ENCODE measurements at regions not wholly inside any gene's neighbourhood (a gene's known extent, or its start where the extent isn't known, plus 50 kb on each side); places are given as distances from the start of the nearest gene placed in this dataset.
"Not testable (repeated sequence)": the region's sequence is repeated elsewhere in the genome, so short reads cannot be mapped to it uniquely, and the experiment has no call there.

GRCh38 chr3:159346271-159346903 lies 544.5 kb downstream of the MFSD1 start:
- DNase-seq (ENCODE audit: low read depth), result no peak

DNA sequence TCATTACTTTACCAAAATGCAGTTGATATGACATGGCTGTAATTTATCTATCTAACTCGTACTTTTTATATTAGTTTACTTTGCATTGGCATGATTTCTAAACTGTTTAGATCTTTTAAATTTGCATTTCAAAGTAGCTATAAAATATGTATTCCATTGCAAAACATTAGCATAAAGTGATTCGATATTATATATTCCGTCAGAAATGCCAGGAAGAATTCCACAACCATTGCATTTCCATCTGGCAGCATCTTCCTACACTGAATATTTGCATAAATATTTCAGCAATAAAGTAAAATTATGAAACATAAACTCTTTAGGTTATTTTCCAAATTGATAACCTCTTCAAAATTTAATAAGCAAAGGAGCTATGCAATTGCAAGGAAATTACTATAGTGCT lies 546.6 kb downstream of the MFSD1 start:
- DNase-seq (ENCODE audit: low read depth), result no peak

DNA sequence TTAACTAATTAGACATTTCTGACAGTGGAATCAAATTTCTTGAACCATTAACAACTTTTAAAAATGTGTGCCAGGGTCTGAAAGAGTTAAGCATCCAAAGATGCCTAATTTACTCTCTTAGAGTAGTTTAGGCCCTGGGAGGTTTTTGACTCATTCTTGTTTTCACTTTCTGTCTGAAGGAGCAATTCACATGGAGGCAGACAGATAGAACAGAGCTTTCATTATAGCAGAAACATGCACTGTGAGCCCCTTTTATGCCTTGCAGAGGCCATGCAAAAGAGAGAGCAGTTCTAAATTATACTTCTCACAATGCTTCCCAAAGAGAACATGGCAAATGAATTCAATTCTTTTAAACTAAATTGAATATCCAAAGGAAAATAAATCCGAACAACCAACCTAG lies 554.8 kb downstream of the MFSD1 start:
- no peak for DNase-seq (ENCODE audit: low read depth)

DNA sequence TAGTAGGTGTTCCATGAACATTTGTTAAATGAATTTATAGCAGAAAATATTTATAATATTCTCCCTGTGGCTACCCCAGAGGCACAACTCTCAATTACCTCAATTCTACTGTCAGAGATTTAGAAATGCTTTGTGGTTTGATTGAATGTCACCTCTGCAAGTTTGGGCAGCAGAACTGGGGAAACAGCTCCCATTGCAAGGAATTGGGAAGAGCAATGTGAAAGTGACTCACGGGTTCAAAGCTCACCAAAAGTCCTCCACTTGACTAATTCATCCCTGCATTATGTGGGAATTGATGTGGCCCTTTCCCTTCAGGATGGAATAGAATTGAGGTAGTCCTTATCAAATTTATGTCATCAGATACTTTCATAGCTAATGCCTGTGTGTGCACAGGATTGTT lies 562.7 kb downstream of the MFSD1 start:
- DNase-seq (ENCODE audit: low read depth), result no peak

GRCh38 chr3:159366476-159366875 lies 564.6 kb downstream of the MFSD1 start:
- no peak for DNase-seq (ENCODE audit: low read depth)

- no peak for DNase-seq (ENCODE audit: low read depth)
Observed at GRCh38 chr3:159371961-159372360, 570.1 kb downstream of the MFSD1 start.

DNA sequence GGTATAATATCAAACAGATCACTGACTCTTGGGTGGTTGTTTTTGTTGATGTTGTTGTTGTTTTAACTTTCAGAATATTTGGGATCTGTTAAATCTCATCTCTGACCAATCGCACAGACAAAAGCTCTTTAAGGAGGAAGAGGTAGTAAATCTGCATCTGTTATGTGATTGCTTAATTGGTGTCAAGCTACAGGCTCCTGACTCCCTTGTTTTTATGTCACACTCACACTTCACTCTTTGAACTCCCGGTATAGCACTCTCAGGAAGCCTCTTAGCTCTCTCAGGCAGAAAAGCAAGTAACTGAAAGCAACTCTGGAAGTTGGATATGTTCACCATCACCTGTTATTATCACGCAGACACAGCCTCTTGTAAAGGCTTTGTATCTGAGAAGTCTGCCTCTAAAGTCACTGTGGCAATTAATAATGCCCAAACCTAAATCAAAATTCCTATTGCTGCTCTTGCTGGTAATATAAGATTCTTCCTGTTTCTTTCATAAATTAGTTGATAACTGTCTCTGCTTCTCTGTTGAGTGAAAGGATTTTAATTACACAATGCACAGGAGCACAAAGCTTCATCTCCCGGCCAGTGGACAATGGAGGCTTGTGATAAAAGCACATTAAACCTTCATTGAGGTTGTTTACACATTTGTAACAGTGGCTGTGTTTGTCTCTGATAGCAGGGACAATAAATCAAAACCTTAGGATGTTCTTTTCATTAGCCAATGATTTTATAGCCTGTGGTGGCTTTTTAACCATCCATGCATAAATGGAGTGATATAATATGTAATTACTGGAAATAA lies 576.7 kb downstream of the MFSD1 start:
- DNase-seq (ENCODE audit: low read depth), result no peak

- peak; percentile 2 for DNase-seq (ENCODE audit: low read depth)
Observed at GRCh38 chr3:159380891-159381290, 579.0 kb downstream of the MFSD1 start.

GRCh38 chr3:159390656-159391212 lies 588.9 kb downstream of the MFSD1 start:
- DNase-seq (ENCODE audit: low read depth), result no peak

- DNase-seq (ENCODE audit: low read depth), result not testable (repeated sequence)
Observed at GRCh38 chr3:159397683-159398082, 591.0 kb upstream of the IL12A start.

- no peak for DNase-seq (ENCODE audit: low read depth)
Observed at GRCh38 chr3:159401069-159401468, 587.6 kb upstream of the IL12A start.

DNA sequence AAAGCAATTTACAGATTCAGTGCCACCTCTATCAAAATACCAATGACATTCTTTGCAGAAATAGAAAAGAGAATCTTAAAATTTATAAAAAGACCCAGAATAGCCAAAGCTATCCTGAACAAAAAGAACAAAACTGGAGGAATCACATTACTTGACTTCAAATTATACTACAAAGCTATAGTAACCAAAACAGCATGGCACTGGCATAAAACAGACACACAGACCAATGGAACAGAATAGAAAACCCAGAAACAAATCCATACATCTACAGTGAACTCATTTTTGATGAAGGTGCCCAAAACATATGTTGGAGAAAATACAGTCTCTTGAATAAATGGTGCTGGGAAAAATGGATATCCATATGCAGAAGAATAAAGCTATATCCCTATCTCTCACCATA lies 578.9 kb upstream of the IL12A start:
- DNase-seq (ENCODE audit: low read depth), result not testable (repeated sequence)

- DNase-seq (ENCODE audit: low read depth), result no peak
Observed at GRCh38 chr3:159413319-159413718, 575.3 kb upstream of the IL12A start.

GRCh38 chr3:159416856-159417255 lies 571.8 kb upstream of the IL12A start:
- peak; percentile 68 for DNase-seq (ENCODE audit: low read depth)

DNA sequence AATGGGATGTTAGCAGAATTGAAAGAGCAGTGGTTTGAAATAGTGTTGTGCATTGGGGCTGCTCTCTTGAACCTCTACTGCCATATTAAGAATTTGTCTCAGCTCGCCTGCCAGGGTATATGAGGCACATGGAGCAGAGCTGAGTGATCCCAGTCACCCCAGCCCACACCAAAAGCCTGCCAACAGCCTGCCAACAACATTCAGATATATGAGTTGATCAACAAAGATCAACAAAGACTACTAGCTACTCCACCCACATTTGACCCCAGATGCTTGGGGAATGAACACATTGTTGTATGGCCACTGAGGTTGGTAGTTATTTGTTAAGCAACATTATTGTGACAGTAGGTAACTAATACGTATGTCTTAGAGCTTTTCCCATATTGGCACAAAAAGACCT lies 570.9 kb upstream of the IL12A start:
- peak; percentile 22 for DNase-seq (ENCODE audit: low read depth)

DNA sequence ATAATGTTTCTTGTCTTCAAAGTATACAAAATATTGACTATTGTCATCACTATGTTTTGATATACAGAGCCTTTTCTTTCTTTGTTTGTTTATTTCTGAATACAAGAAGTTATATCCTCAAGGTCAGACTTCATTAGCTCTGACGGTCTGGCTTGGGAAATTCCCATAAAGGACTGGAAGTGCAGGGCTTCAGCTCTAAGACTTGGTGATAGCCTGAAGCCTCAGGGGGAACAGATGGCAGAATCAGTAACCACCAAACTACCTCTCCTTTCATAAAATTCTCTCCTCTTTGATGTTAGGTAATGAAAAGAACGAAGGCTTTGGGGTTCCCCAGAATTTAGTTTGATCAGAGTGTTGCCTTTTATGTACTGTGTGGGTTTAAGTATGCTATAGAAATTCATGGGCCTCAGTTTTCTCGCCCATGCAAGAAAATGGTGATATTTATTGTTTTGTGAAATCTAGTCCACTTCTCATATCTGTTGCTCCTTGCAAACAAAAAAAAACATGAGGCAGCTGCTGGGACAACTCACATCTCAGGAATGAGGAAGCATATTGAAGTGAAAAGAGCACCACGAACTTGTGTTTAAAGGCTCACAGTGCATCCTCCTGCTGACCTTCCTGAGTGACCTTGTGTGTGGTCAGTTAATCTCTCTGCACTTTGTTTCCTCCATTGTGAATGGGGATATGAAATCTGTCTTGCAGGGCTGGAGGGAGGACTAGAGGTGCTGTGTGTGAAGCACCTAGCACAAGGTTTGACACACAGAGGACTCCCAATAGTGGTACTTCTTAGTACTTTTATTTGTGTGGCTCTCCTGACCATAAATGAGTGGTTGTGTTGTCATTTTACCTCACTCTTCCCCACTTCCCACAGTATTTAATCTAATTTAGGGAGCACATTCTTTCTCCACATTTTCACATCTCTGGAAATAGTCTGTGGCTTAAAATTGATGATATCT lies 569.8 kb upstream of the IL12A start:
- peak; percentile 72 for DNase-seq (ENCODE audit: low read depth)

DNA sequence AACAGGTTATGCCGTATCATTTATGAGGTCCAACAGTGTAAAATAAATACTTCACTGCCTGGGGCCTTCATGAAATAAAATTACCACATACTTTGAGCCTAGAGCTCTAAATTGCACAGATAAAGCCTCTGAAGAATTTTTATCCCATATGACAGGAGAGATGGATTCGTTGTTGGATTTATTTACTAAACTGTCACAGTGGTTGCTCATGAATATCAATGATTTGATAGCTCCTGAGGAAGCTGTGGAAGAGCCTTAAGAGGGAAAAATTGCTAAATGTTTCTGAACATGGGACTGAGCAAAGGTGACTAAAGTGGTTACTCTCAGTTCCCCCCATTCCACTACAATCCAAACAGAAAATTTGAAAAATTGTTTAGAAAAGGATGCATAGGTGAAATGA lies 558.9 kb upstream of the IL12A start:
- DNase-seq (ENCODE audit: low read depth), result no peak

GRCh38 chr3:159432682-159433340 lies 555.8 kb upstream of the IL12A start:
- DNase-seq (ENCODE audit: low read depth), result no peak

DNA sequence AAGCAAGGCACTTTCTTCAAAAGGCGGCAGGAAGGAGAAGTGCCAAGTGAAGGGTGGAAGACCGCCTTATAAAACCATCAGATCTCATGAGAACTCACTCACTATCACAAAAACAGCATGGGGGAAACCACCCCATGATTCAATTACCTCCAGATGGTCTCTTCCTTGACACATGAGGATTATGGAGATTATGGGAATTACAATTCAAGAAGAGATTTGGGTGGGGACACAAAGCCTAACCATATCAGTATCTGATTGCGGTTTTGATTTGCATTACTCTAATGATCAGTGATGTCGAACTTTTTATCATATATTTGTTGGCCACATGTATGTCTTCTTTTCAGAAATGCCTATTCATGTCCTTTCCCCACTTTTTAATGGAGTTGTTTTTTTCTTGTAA lies 549.3 kb upstream of the IL12A start:
- DNase-seq (ENCODE audit: low read depth), result no peak

DNA sequence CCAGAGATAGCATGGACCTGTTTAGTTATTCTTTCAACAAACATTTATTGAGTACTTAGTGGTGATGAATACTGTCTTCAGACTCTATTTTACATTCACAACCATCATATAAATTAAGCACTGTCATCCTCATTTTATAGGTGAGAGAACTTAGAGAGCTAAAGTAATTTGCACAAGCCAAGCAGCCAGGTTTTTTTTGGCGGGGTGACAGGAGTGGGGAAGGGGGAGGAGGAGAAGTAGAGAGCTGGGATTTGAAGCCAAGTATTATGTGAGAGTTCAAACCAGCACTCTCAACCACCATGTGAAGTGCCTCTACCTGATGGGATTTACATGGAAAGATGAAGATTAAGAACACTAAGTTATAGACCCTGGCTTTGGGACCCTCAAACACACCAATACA lies 547.4 kb upstream of the IL12A start:
- DNase-seq (ENCODE audit: low read depth), result no peak

GRCh38 chr3:159443266-159443665 lies 545.4 kb upstream of the IL12A start:
- peak; percentile 12 for DNase-seq (ENCODE audit: low read depth)

Measured in myocyte (in vitro differentiated cells).